Activated T-helper 2 cell treated with anti-CD3 and anti-CD28 coated beads, Interferon-gamma antibody, Interleukin-2, Interleukin-4, amounts not matched to agents 10 μg/mL and 5 μg/mL and 100 μg/mL, durations not matched to agents 14 hours and 24 hours and 36 hours (primary cell): ENCODE measurements at regions not wholly inside any gene's neighbourhood (a gene's known extent, or its start where the extent isn't known, plus 50 kb on each side); places are given as distances from the start of the nearest gene placed in this dataset.

Experiments
- DNase-seq: peaks from one replicate; pipeline ENCODE4 v3.0.0; 2021; ENCODE audit warnings: low spot score
- H3K27ac Mint-ChIP-seq: one replicate; pipeline ENCODE4 v1.8.0; 2021; ENCODE audit warnings: mixed read lengths
- H3K27me3 Mint-ChIP-seq: one replicate; pipeline ENCODE4 v1.8.0; 2021; ENCODE audit warnings: low read depth, mixed read lengths
- H3K36me3 Mint-ChIP-seq: one replicate; pipeline ENCODE4 v1.8.0; 2021; ENCODE audit warnings: low read depth, mixed read lengths
- H3K4me1 Mint-ChIP-seq: one replicate; pipeline ENCODE4 v1.8.0; 2021; ENCODE audit warnings: low read depth, mixed read lengths
- H3K4me3 Mint-ChIP-seq: one replicate; pipeline ENCODE4 v1.8.0; 2021; ENCODE audit warnings: low read depth, mild to moderate bottlenecking, moderate library complexity, mixed read lengths
- H3K9me3 Mint-ChIP-seq: one replicate; pipeline ENCODE4 v1.8.0; 2021; ENCODE audit warnings: mixed read lengths
- intact Hi-C: fragments of 100-400 bp; cut with micrococcal nuclease; formaldehyde crosslinking; loops from one replicate; pipeline ENCODE4 v1.15.1; 2023

GRCh38 chr12:34342048-34342447 is 319.8 kb downstream of the ALG10 start:
- H3K27me3 Mint-ChIP-seq, result no peaks in the 10 kb centered on the region

GRCh38 chr12:34343345-34343744 is 321.0 kb downstream of the ALG10 start:
- Mint-ChIP-seq H3K27me3 (no peaks in the 10 kb centered on the region), H3K4me1 (no peaks in the 10 kb centered on the region), H3K4me3 (no peak overlapping the region), H3K9me3 (peaks cover 13% of the 10 kb centered on the region), H3K27ac (no peak overlapping the region), H3K36me3 (no peaks in the 10 kb centered on the region)
- intact Hi-C loops, result no loop called here
- no peak for DNase-seq

More at GRCh38 chr12:34342048-34342447, 319.8 kb downstream of the ALG10 start:
- Mint-ChIP-seq H3K4me1 (no peaks in the 10 kb centered on the region), H3K9me3 (peaks cover 16% of the 10 kb centered on the region), H3K4me3 (no peak overlapping the region), H3K36me3 (no peaks in the 10 kb centered on the region), H3K27ac (no peak overlapping the region)
- no peak for DNase-seq
- intact Hi-C loops, result no loop called here

- H3K9me3 Mint-ChIP-seq, result peaks cover 13% of the 10 kb centered on the region
- DNase-seq, result no peak
- H3K4me1 Mint-ChIP-seq, result no peaks in the 10 kb centered on the region
- no peak overlapping the region for H3K27ac Mint-ChIP-seq
- H3K27me3 Mint-ChIP-seq, result no peaks in the 10 kb centered on the region
- H3K4me3 Mint-ChIP-seq, result no peak overlapping the region
- intact Hi-C loops, result no loop called here
- no peaks in the 10 kb centered on the region for H3K36me3 Mint-ChIP-seq
These were observed 321.5 kb downstream of the ALG10 start for GRCh38 chr12:34343766-34344165.

GRCh38 chr12:34344851-34345522 is 322.7 kb downstream of the ALG10 start:
- intact Hi-C loops, result no loop called here
- H3K9me3 Mint-ChIP-seq, result peaks cover 11% of the 10 kb centered on the region
- no peak overlapping the region for H3K27ac Mint-ChIP-seq

DNA sequence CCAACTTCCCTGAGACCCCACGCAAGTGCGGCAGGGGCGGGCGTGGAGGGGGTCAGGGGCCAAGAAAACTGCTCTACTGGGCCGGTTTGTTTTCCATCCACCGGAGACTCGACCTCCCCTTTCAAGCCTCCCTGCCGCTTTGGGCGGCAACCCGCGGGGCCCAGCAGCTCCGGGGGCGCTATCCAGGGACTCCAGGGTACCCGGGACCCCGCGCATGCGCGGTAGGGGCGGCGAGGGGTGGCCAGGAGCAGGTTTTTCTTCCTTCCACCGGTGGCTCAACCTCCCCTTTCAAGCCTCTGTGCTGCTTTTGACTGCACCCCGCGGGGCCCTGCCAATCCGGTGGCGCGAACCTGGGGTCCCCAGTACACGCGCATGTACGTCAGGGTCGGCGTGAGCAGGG is 323.5 kb downstream of the ALG10 start:
- intact Hi-C loops, result no loop called here
- H3K4me1 Mint-ChIP-seq, result no peaks in the 10 kb centered on the region
- no peak for DNase-seq
- no peaks in the 10 kb centered on the region for H3K27me3 Mint-ChIP-seq
- H3K36me3 Mint-ChIP-seq, result no peaks in the 10 kb centered on the region
- peaks cover 9% of the 10 kb centered on the region for H3K9me3 Mint-ChIP-seq
- no peak overlapping the region for H3K27ac Mint-ChIP-seq
- H3K4me3 Mint-ChIP-seq, result no peak overlapping the region

More at GRCh38 chr12:34344851-34345522, 322.7 kb downstream of the ALG10 start:
- Mint-ChIP-seq H3K4me1 (no peaks in the 10 kb centered on the region), H3K27me3 (no peaks in the 10 kb centered on the region), H3K36me3 (no peaks in the 10 kb centered on the region), H3K4me3 (no peak overlapping the region)
- DNase-seq, result no peak

DNA sequence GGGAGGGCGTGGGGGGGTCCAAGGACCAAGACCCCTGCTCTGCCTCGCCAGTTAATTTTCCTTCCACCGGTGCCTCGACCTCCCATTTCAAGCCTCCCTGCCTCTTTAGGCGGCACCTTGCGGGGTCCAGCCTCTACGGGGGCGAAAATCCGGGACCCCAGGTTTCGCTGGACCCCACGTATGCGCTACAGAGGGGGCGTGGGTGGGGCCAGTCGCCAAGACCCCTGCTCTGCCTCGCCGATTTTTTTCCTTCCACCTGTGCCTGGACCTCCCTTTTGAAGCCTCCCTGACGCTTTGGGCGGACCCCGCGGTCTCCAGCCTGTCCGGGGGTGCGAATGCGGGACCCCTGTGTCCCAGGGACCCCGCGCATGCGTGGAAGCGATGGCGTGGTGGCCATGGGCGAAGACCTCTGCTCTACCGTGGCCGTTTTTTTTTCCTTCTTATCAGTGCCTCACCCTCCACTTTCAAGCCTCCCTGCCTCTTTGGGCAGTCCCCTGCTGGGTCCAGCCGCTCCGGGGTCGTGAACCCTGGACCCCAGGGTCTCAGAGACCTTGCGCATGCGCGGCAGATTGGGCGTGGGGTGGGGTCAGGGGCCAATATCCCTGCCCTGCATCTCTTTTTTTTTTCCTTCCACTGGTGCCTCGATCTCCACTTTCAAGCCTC is 324.2 kb downstream of the ALG10 start:
- Mint-ChIP-seq H3K27me3 (no peaks in the 10 kb centered on the region), H3K4me1 (no peaks in the 10 kb centered on the region), H3K9me3 (peaks cover 9% of the 10 kb centered on the region), H3K36me3 (no peaks in the 10 kb centered on the region), H3K27ac (no peak overlapping the region), H3K4me3 (no peak overlapping the region)
- intact Hi-C loops, result no loop called here
- DNase-seq, result no peak

GRCh38 chr12:34347367-34347766 is 325.1 kb downstream of the ALG10 start:
- Mint-ChIP-seq H3K4me3 (no peak overlapping the region), H3K9me3 (peaks cover 9% of the 10 kb centered on the region), H3K27me3 (no peaks in the 10 kb centered on the region), H3K4me1 (no peaks in the 10 kb centered on the region), H3K36me3 (no peaks in the 10 kb centered on the region), H3K27ac (no peak overlapping the region)
- no peak for DNase-seq
- intact Hi-C loops, result no loop called here

- Mint-ChIP-seq H3K9me3 (peaks cover 9% of the 10 kb centered on the region), H3K36me3 (no peaks in the 10 kb centered on the region), H3K27ac (no peak overlapping the region), H3K4me1 (no peaks in the 10 kb centered on the region), H3K4me3 (no peak overlapping the region), H3K27me3 (no peaks in the 10 kb centered on the region)
- intact Hi-C loops, result no loop called here
- no peak for DNase-seq
These were observed 325.8 kb downstream of the ALG10 start for GRCh38 chr12:34348064-34348463.

- Mint-ChIP-seq H3K4me3 (no peak overlapping the region), H3K9me3 (peaks cover 9% of the 10 kb centered on the region), H3K4me1 (no peaks in the 10 kb centered on the region), H3K27me3 (no peaks in the 10 kb centered on the region), H3K27ac (no peak overlapping the region), H3K36me3 (no peaks in the 10 kb centered on the region)
- intact Hi-C loops, result no loop called here
- no peak for DNase-seq
These were observed 326.8 kb downstream of the ALG10 start for GRCh38 chr12:34348836-34349672.

GRCh38 chr12:34349673-34349961 is 327.3 kb downstream of the ALG10 start:
- Mint-ChIP-seq H3K4me3 (no peak overlapping the region), H3K9me3 (peaks cover 9% of the 10 kb centered on the region), H3K27me3 (no peaks in the 10 kb centered on the region), H3K4me1 (no peaks in the 10 kb centered on the region), H3K27ac (no peak overlapping the region), H3K36me3 (no peaks in the 10 kb centered on the region)
- no peak for DNase-seq
- intact Hi-C loops, result no loop called here

GRCh38 chr12:34350092-34351041 is 328.1 kb downstream of the ALG10 start:
- no peaks in the 10 kb centered on the region for H3K4me1 Mint-ChIP-seq
- DNase-seq, result no peak
- H3K27ac Mint-ChIP-seq, result no peak overlapping the region
- no peaks in the 10 kb centered on the region for H3K36me3 Mint-ChIP-seq
- H3K9me3 Mint-ChIP-seq, result peaks cover 9% of the 10 kb centered on the region
- H3K4me3 Mint-ChIP-seq, result no peak overlapping the region
- H3K27me3 Mint-ChIP-seq, result no peaks in the 10 kb centered on the region
- intact Hi-C loops, result no loop called here

- H3K4me1 Mint-ChIP-seq, result no peaks in the 10 kb centered on the region
- no peak for DNase-seq
- intact Hi-C loops, result no loop called here
- peaks cover 3% of the 10 kb centered on the region for H3K9me3 Mint-ChIP-seq
- H3K36me3 Mint-ChIP-seq, result no peaks in the 10 kb centered on the region
- H3K27me3 Mint-ChIP-seq, result no peaks in the 10 kb centered on the region
- H3K27ac Mint-ChIP-seq, result no peak overlapping the region
- no peak overlapping the region for H3K4me3 Mint-ChIP-seq
These were observed 329.8 kb downstream of the ALG10 start for GRCh38 chr12:34352098-34352497.
